IPS-18c (cell line): ENCODE measurements at regions not wholly inside any gene's neighbourhood (a gene's known extent, or its start where the extent isn't known, plus 50 kb on each side); places are given as distances from the start of the nearest gene placed in this dataset.
"Not testable (repeated sequence)": the region's sequence is repeated elsewhere in the genome, so short reads cannot be mapped to it uniquely, and the experiment has no call there.

ENCODE experiments used
- H3K4me3 ChIP-seq: 2 replicates; pipeline ENCODE4 v1.7.0; 2013; ENCODE audit warnings: low read depth, mild to moderate bottlenecking, low read length, moderate library complexity; ENCODE audit not compliant: insufficient read depth
- H3K9me3 ChIP-seq: one replicate; pipeline ENCODE4 v1.6.1; 2013; ENCODE audit warnings: mild to moderate bottlenecking, low read length, moderate library complexity; ENCODE audit not compliant: control insufficient read depth, insufficient read depth

- Histone ChIP-seq H3K9me3 (no peaks in the 10 kb centered on the region), H3K4me3 (no peak overlapping the region)
Measured at GRCh38 chr11:29480981-29481380, 535.8 kb downstream of the KCNA4 start.

DNA sequence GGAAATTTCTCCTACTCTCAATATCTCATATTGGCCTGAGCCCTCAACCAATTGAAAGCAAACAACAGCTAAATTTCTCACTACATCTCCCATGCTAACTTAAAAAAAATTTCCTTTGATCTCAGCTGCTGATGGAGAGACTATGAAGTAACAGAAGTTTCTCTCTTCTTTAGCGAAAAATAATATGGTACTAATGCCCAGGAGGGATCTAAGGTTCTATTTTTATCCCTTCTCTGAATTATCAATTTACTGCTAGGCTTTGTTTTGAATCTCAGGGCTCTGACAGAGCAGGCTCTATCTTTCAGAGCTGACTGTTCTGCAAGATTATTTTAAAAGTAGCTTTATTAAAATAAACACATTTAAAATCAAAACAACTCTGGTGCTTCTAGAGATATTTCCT is 558.6 kb downstream of the KCNA4 start:
- no peaks in the 10 kb centered on the region for H3K9me3 ChIP-seq

GRCh38 chr11:29452146-29452545 is 564.7 kb downstream of the KCNA4 start:
- H3K9me3 ChIP-seq: no peaks in the 10 kb centered on the region
- no peak overlapping the region for H3K4me3 ChIP-seq

More for the DNA sequence above, 558.6 kb downstream of the KCNA4 start:
- H3K4me3 ChIP-seq: no peak overlapping the region

- no peaks in the 10 kb centered on the region for H3K9me3 ChIP-seq
Measured at GRCh38 chr11:29449281-29450074, 567.4 kb downstream of the KCNA4 start.

GRCh38 chr11:29448246-29448877 is 568.5 kb downstream of the KCNA4 start:
- Histone ChIP-seq H3K4me3 (no peak overlapping the region), H3K9me3 (no peaks in the 10 kb centered on the region)

More at GRCh38 chr11:29449281-29450074, 567.4 kb downstream of the KCNA4 start:
- no peak overlapping the region for H3K4me3 ChIP-seq

GRCh38 chr11:29447821-29448220 is 569.0 kb downstream of the KCNA4 start:
- Histone ChIP-seq H3K4me3 (no peak overlapping the region), H3K9me3 (no peaks in the 10 kb centered on the region)

DNA sequence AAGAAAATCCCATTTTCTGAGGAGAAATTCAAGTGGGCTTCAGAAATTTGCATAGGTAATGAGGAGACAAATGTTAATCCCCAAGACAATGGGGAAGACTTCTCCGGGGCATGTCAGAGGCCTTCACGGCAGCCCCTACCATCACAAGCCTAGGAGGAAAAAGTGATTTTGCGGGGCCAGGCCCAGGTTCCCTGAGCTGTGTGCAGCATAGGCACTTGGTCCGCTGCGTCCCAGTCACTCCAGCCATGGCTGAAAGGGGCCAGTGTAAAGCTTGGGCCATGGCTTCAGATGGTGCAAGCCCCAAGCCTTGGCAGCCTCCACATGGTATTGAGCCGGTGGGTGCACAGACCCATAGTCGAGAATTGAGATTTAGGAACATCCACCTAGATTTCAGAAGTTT is 570.7 kb downstream of the KCNA4 start:
- no peaks in the 10 kb centered on the region for H3K9me3 ChIP-seq
- no peak overlapping the region for H3K4me3 ChIP-seq

- not testable (repeated sequence) for H3K4me3 ChIP-seq, H3K9me3 ChIP-seq
Measured at GRCh38 chr11:29445191-29445590, 571.6 kb downstream of the KCNA4 start.

DNA sequence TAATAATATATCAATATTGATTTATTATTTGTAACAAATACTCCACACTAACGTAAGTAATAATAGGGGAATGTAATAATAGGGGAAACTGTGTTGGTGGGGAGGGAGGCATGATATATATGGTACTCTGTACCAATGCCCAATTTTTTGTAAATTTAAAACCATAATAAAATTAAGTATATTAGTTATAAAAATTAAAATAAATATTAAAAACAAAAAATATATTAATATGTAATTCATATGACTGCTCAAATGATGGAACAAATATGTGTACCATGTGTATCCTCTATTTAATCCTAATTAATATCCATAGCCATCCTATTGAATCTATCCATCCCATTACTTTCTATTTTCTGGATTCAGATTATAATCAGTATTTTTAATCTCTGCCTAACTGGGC is 578.0 kb downstream of the KCNA4 start:
- Histone ChIP-seq H3K9me3 (no peaks in the 10 kb centered on the region), H3K4me3 (no peak overlapping the region)

DNA sequence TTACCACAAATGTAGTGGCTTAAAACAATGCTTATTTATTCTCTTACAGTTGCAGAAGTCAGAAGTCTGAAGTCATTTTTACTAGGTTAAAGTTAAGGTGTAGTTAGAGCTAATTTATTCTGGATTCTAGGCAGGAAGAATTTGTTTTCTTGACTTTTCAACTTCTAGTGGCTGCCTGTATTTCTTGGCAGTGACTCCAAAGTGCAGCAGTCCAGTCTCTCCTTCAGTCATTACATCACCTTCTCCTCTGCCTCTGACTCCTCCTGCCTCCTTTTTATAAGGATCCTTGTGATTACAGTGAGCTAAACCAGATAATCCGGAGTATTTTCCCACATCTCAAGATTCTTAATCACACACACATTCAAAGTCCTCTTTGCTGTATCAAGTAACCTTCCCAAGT is 581.4 kb downstream of the KCNA4 start:
- no peaks in the 10 kb centered on the region for H3K9me3 ChIP-seq

DNA sequence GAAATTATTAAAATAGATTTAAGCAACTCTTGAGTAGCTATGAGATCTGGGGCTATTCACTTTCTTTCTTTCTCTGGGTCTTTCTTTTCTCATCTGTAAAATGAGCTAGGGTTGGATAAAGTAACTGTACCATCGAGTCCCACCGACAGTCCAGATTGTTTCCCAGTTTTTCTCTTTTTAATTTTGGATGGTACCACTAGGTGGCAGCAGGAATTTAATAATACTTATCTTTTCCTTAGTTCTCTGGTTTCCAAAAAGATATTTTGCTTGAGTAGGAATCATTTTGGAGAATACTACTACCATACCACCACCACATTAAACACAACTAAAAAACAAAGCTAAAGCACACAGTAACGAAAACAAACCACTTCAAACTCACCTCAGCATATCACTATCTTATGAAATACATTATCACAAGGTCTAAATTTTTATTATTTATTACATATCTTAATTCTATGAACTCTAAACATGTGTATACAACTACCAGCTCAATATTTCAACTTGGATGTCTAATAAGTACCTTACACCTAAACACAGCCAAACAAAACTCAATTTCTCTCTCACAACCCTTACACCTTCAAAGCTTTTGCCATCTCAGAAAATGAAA is 584.0 kb downstream of the KCNA4 start:
- no peaks in the 10 kb centered on the region for H3K9me3 ChIP-seq
- H3K4me3 ChIP-seq: no peak overlapping the region

More for the DNA sequence above, 581.4 kb downstream of the KCNA4 start:
- H3K4me3 ChIP-seq: no peak overlapping the region

GRCh38 chr11:29405305-29405704 is 611.5 kb downstream of the KCNA4 start:
- Histone ChIP-seq H3K9me3 (no peaks in the 10 kb centered on the region), H3K4me3 (no peak overlapping the region)

DNA sequence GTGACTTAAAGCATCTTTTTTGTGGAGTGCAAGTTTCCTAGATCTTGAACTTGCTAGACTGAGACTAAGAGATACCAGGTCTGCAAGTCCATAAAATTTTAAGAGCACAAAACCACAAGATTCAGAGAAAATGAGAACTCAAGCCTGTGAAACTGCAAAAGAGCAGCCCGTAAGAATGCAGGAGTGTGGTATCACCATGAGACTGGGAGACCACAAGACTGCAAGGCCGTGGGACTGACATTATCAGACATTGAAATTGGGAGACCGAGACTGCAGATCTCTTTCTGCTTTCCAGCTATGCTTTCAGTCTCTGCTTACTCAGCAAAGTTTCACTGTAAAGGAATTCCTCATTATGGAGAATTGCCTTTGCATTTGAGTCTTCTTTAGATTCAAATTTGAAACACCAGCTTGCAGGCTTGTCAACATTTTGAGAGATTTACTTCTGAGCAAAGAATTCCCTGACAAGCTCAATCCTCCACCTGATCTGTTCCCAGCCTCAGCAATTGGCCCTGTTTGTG is 621.2 kb downstream of the KCNA4 start:
- Histone ChIP-seq H3K4me3 (no peak overlapping the region), H3K9me3 (no peaks in the 10 kb centered on the region)

DNA sequence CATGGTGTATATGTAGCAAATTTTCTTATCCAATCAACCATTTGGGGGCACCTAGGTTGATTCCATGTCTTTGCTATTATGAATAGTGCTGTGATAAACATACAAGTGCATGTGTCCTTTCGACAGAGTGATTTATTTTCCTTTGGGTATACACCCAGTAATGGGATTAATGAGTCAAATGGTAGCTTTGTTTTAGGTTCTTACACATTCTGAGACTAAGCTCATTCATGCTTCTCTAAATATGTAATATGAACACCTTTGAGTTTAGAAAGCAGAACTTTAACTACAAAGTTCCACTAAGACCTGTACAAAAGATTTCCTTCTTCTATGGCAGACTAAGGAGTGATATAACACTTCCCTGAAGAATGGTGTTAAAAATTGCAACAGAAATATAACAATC is 627.0 kb downstream of the KCNA4 start:
- Histone ChIP-seq H3K9me3 (no peaks in the 10 kb centered on the region), H3K4me3 (no peak overlapping the region)

- Histone ChIP-seq H3K9me3 (no peaks in the 10 kb centered on the region), H3K4me3 (no peak overlapping the region)
Measured at GRCh38 chr11:29373725-29374124, 643.1 kb downstream of the KCNA4 start.

DNA sequence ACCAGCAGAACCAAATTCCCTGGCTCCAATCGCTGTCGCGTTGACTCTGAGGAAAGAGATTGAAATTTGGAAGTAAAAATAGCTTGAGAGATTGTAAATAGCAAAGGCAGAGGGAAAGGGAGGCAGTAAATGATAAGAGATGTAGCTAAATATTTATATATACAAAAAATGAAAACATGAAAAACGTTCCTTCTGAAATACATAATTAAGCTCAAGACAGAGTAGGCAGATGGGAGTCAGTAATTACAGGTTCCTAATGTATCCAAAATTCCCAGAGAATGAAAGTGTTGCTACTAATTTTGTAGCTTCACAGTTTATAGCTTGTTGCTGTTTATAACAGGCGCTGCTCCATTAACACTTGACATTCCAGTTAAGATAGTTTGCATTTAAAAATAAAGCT is 648.7 kb downstream of the KCNA4 start:
- Histone ChIP-seq H3K9me3 (no peaks in the 10 kb centered on the region), H3K4me3 (no peak overlapping the region)

DNA sequence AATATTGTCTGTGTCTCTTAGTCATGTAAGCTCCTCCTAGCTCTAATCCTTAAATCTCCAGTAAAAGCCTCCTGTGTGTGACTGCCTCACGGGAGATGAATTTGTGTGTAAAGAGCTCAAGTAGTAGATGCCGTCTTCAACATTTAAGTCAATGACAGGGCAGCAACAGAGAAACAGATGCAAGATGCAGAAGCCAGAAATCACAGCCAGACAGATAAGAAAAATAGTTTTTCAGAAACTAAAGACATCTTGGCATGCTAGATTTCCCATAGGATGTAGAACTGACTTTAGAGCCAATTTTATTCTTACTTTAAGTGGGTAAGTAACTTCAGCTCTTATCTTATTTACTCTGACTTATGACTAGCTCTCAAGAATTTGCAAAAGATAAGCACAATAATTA is 652.8 kb downstream of the KCNA4 start:
- Histone ChIP-seq H3K4me3 (no peak overlapping the region), H3K9me3 (no peaks in the 10 kb centered on the region)

DNA sequence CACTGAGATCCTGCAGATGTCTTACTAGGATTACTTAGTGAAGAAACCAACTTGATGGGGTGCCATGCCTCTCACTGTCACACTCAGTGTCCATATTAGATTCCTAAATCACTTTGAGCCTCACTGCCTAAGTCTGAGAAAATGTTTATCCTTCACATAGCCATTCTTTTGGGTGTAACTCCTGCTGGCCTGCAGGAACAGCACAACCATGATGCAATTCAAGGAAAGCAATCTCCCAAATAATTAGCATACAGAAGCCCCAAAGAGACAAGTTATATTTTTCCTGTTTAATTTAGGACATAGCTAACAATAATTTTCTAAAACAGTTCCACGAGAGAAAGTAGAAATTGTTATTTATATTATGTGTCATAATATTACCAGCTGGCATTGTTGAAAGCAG is 655.5 kb downstream of the KCNA4 start:
- H3K9me3 ChIP-seq: no peaks in the 10 kb centered on the region
- no peak overlapping the region for H3K4me3 ChIP-seq
